GM12878 (cell line): ENCODE measurements at regions not wholly inside any gene's neighbourhood (a gene's known extent, or its start where the extent isn't known, plus 50 kb on each side); places are given as distances from the start of the nearest gene placed in this dataset.

ENCODE experiments used
- ATAC-seq: fragments of 200-7000 bp; cut with Tn5 transposase; 3 replicates; pipeline ENCODE4 v1.9.1; 2020; ENCODE audit warnings: mild to moderate bottlenecking, moderate library complexity
- BruUV-seq: library from RNA; stranded (reverse); fragments of 400-500 nt; replicated peaks from 2 replicates; lab custom pipeline; 2021; lab: Mats Ljungman, UMichigan
- CTCF ChIA-PET: fragments of 300-600 bp; sonication (Branson Sonifier 250); formaldehyde crosslinking; extraction: SDS; loops from one replicate; lab custom pipeline; 2021; ENCODE audit warnings: inconsistent platforms; lab: Yijun Ruan, JAX
- POLR2A ChIA-PET: fragments of 350-600 bp; formaldehyde crosslinking; extraction: SDS; loops from one replicate; lab custom pipeline; 2021; ENCODE audit warnings: inconsistent platforms; lab: Charles Lee
- RAD21 ChIA-PET: fragments of 300-600 bp; sonication (Branson Sonifier 250); formaldehyde crosslinking; loops from one replicate; lab custom pipeline; 2023; ENCODE audit warnings: antibody characterized with exemption; ENCODE audit not compliant: unreplicated experiment; lab: Charles Lee
- SMC1A ChIA-PET: fragments of 300-600 bp; sonication (Branson Sonifier 250); formaldehyde crosslinking; loops from one replicate; lab custom pipeline; 2023; ENCODE audit not compliant: unreplicated experiment, uncharacterized antibody; lab: Charles Lee
- DNase-seq: peaks from one replicate; pipeline ENCODE4 v3.0.0-alpha.2; 2011; ENCODE audit warnings: low read depth, low spot score
- FAIRE-seq: peaks from 3 replicates; lab custom pipeline; 2011; peaks lifted over from hg19 to GRCh38; lab: Jason Lieb, UNC
- H2AFZ ChIP-seq: 2 replicates; pipeline ENCODE4 v1.6.0; 2011; ENCODE audit warnings: low read depth, low read length, control low read depth; ENCODE audit not compliant: control insufficient read depth
- H3K27ac ChIP-seq: 2 replicates; pipeline ENCODE4 v1.5.1; 2011; ENCODE audit warnings: control low read depth; ENCODE audit not compliant: control insufficient read depth, insufficient read depth
- H3K27me3 ChIP-seq, 2 experiments: replicated peaks in 1 of 2; 2 replicates each; pipeline versions ENCODE4 v1.6.0 to v1.6.1; 2011; ENCODE audit warnings: low read length in 1 of 2; ENCODE audit not compliant: control insufficient read depth in 2 of 2, insufficient read depth in 2 of 2
- H3K36me3 ChIP-seq, 2 experiments: 2 replicates each; pipeline ENCODE4 v1.5.1; 2011; ENCODE audit warnings: low read length in 1 of 2; ENCODE audit not compliant: control insufficient read depth in 2 of 2, insufficient read depth in 2 of 2
- H3K4me1 ChIP-seq: 2 replicates; pipeline ENCODE4 v1.6.1; 2011; ENCODE audit warnings: mild to moderate bottlenecking, low read length, moderate library complexity, mixed read lengths; ENCODE audit not compliant: control insufficient read depth, insufficient read depth
- H3K4me2 ChIP-seq: 2 replicates; pipeline ENCODE4 v1.6.0; 2011; ENCODE audit warnings: control low read depth; ENCODE audit not compliant: control insufficient read depth, insufficient read depth
- H3K4me3 ChIP-seq: fragments of 200-600 bp; sonication (generic); 2 replicates; pipeline ENCODE4 v1.5.1; 2016
- H3K79me2 ChIP-seq: 2 replicates; pipeline ENCODE4 v1.6.0; 2011; ENCODE audit warnings: low read length; ENCODE audit not compliant: control insufficient read depth, insufficient read depth
- H3K9ac ChIP-seq: 2 replicates; pipeline ENCODE4 v1.8.0; 2011; ENCODE audit warnings: low read length, control low read depth, mixed read lengths; ENCODE audit not compliant: control insufficient read depth, insufficient read depth
- H3K9me3 ChIP-seq: replicated peaks from 3 replicates; pipeline ENCODE4 v1.5.1; 2011; ENCODE audit warnings: mild to moderate bottlenecking, low read length; ENCODE audit not compliant: control insufficient read depth, insufficient read depth
- H4K20me1 ChIP-seq: 2 replicates; pipeline ENCODE4 v1.6.0; 2011; ENCODE audit not compliant: control insufficient read depth, insufficient read depth
- BACH1 ChIP-seq: fragments of 450-650 bp; IDR thresholded peaks from 2 replicates; pipeline ENCODE4 v1.6.1; 2017; ENCODE audit warnings: mild to moderate bottlenecking, borderline replicate concordance
- BRCA1 ChIP-seq: IDR thresholded peaks from 2 replicates; pipeline ENCODE4 v1.6.1; 2011; ENCODE audit warnings: low read depth, low read length, improper control_type of control experiment
- CBX5 ChIP-seq: sonication (generic); IDR thresholded peaks from 2 replicates; pipeline ENCODE4 v1.6.1; 2016; ENCODE audit warnings: low read depth, moderate library complexity, mild to moderate bottlenecking, inconsistent platforms
- ESRRA ChIP-seq: IDR thresholded peaks from 2 replicates; pipeline ENCODE4 v1.6.1; 2012; ENCODE audit warnings: mild to moderate bottlenecking, low read length, improper control_type of control experiment
- HDAC6 ChIP-seq: fragments of 200-600 bp; sonication (generic); IDR thresholded peaks from one replicate; pipeline ENCODE4 v1.8.0; 2017; ENCODE audit warnings: antibody characterized with exemption; ENCODE audit not compliant: unreplicated experiment
- JUND ChIP-seq: IDR thresholded peaks from 2 replicates; pipeline ENCODE4 v1.6.1; 2012; ENCODE audit warnings: low read depth, mild to moderate bottlenecking, low read length, improper control_type of control experiment, moderate library complexity
- LARP7 ChIP-seq: fragments of 450-650 bp; IDR thresholded peaks from 2 replicates; pipeline ENCODE4 v1.6.1; 2017; ENCODE audit warnings: mild to moderate bottlenecking
- MTA3 ChIP-seq: IDR thresholded peaks from 2 replicates; pipeline ENCODE4 v1.6.1; 2012; ENCODE audit warnings: low read length, inconsistent platforms, borderline replicate concordance
- NBN ChIP-seq: fragments of 450-650 bp; IDR thresholded peaks from 2 replicates; pipeline ENCODE4 v1.6.1; 2016
- POLR2AphosphoS5 ChIP-seq: IDR thresholded peaks from 2 replicates; pipeline ENCODE4 v1.6.1; 2011; ENCODE audit warnings: mild to moderate bottlenecking, low read length, inconsistent platforms
- SIX5 ChIP-seq: IDR thresholded peaks from 2 replicates; pipeline ENCODE4 v1.6.1; 2011; ENCODE audit warnings: mild to moderate bottlenecking, low read depth, low read length, moderate library complexity; ENCODE audit not compliant: severe bottlenecking
- YY1 ChIP-seq: IDR thresholded peaks from 2 replicates; pipeline ENCODE4 v1.6.1; 2011; ENCODE audit warnings: low read depth, mild to moderate bottlenecking, low read length
- WGBS: methylation state at CpG from one replicate; pipeline ENCODE4 v1.1.6; 2016; ENCODE audit warnings: low lambda C conversion rate; ENCODE audit not compliant: insufficient replicate concordance, insufficient coverage; ENCODE audit errors: missing lambda C conversion rate; 5-methylcytosine and 5-hydroxymethylcytosine counted together
- in situ Hi-C: fragments of 300-500 bp; cut with MboI; formaldehyde crosslinking; loops from 9 replicates; pipeline ENCODE4 v1.14.3; 2018; ENCODE audit warnings: mixed read lengths
- intact Hi-C: fragments of 100-400 bp; cut with micrococcal nuclease; formaldehyde crosslinking; loops from one replicate; pipeline ENCODE4 v1.14.2; 2022; ENCODE audit not compliant: unreplicated experiment
- TF ChIP-seq, protein P1 (sequence below): fragments of 450-650 bp; IDR thresholded peaks from 2 replicates; pipeline ENCODE4 v1.6.1; 2018; ENCODE audit warnings: borderline replicate concordance, mild to moderate bottlenecking; ENCODE audit not compliant: partially characterized antibody
- TF ChIP-seq, protein P2 (sequence below): fragments of 450-650 bp; IDR thresholded peaks from 2 replicates; pipeline ENCODE4 v1.6.1; 2016; ENCODE audit warnings: mild to moderate bottlenecking
- TF ChIP-seq, protein P3 (sequence below): IDR thresholded peaks from 2 replicates; pipeline ENCODE4 v1.6.1; 2011; ENCODE audit warnings: low read depth, mild to moderate bottlenecking, low read length, moderate library complexity, borderline replicate concordance; ENCODE audit errors: extremely low read depth
- TF ChIP-seq, protein P4 (sequence below): fragments of 450-650 bp; IDR thresholded peaks from 2 replicates; pipeline ENCODE4 v1.6.1; 2017; ENCODE audit warnings: mild to moderate bottlenecking, low read depth, inconsistent platforms; ENCODE audit not compliant: poor library complexity, severe bottlenecking
- TF ChIP-seq, protein P5 (sequence below): IDR thresholded peaks from 2 replicates; pipeline ENCODE4 v1.6.1; 2012; ENCODE audit warnings: low read depth, low read length, improper control_type of control experiment

DNA sequence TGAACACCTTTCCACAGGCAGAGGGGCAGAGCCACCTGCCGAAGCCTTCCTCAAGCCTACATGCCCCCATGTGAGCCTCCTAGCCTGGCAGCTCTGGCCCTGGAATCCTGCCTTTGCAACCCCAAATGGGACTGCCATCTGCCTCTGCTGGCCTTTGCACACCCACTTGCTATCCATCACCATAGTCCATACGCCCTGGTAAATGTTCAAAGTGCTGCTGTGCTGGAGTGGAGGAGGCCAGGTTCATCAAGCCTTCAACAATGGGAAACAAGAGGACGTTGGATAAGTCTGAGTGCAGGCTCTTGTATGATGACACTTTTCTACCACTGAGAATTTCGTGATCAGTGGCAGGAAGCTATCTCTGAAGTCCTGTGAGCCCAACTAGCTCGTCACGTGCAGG is 159.8 kb downstream of the MED10 start (continued):
- TF ChIP-seq, protein P1, sequence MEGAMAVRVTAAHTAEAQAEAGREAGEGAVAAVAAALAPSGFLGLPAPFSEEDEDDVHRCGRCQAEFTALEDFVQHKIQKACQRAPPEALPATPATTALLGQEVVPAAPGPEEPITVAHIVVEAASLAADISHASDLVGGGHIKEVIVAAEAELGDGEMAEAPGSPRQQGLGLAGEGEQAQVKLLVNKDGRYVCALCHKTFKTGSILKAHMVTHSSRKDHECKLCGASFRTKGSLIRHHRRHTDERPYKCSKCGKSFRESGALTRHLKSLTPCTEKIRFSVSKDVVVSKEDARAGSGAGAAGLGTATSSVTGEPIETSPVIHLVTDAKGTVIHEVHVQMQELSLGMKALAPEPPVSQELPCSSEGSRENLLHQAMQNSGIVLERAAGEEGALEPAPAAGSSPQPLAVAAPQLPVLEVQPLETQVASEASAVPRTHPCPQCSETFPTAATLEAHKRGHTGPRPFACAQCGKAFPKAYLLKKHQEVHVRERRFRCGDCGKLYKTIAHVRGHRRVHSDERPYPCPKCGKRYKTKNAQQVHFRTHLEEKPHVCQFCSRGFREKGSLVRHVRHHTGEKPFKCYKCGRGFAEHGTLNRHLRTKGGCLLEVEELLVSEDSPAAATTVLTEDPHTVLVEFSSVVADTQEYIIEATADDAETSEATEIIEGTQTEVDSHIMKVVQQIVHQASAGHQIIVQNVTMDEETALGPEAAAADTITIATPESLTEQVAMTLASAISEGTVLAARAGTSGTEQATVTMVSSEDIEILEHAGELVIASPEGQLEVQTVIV: no peak
- no peak for TF ChIP-seq MTA3
- TF ChIP-seq, protein P2, sequence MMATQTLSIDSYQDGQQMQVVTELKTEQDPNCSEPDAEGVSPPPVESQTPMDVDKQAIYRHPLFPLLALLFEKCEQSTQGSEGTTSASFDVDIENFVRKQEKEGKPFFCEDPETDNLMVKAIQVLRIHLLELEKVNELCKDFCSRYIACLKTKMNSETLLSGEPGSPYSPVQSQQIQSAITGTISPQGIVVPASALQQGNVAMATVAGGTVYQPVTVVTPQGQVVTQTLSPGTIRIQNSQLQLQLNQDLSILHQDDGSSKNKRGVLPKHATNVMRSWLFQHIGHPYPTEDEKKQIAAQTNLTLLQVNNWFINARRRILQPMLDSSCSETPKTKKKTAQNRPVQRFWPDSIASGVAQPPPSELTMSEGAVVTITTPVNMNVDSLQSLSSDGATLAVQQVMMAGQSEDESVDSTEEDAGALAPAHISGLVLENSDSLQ: no peak
- no peak for TF ChIP-seq JUND
- TF ChIP-seq ESRRA: no peak
- TF ChIP-seq NBN: no peak

DNA sequence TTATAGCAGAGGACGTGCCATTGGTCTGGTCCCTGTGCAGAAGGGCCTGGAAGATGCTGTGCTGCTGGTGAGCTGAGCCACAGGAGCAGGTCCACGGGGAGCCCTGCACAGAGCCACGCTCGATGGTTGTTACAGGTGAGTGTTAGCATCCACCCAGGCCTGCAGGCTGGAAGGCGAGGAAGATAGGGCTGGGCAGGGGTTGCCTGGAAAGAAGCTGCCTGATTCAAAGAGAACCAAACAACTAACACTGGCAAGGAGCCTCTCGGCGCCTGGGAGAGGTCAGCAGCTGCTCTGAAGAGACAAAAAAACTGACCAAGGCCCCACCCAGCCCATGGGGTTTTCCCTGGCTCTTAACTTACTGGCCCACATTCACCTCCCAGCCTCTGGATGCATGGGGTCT is 160.2 kb downstream of the MED10 start:
- BruUV-seq: no TSS peak
- intact Hi-C loops (no loop called here), in situ Hi-C loops (no loop called here)
- Histone ChIP-seq H3K27me3 (no peaks in the 10 kb centered on the region; a peak in 1 of 4 replicates), H3K4me3 (no peak overlapping the region), H3K79me2 (no peaks in the 10 kb centered on the region), H2AFZ (no peak overlapping the region), H3K9me3 (peaks cover 9% of the 10 kb centered on the region; the same call in 2 of the 3 replicates), H3K27ac (no peak overlapping the region), H4K20me1 (no peaks in the 10 kb centered on the region), H3K36me3 (no peaks in the 10 kb centered on the region), H3K9ac (no peak overlapping the region), H3K4me1 (no peaks in the 10 kb centered on the region), H3K4me2 (no peak overlapping the region)
- WGBS: 13% methylated on average over 7 of the region's 7 CpGs
- CTCF ChIA-PET: no interaction called here
- ATAC-seq: no peak
- FAIRE-seq: no peak
- RAD21 ChIA-PET: no interaction called here
- DNase-seq: no peak
- POLR2A ChIA-PET: no interaction called here
- SMC1A ChIA-PET: no interaction called here
- TF ChIP-seq BRCA1 (no peak), SIX5 (no peak), BACH1 (no peak), HDAC6 (no peak), LARP7 (no peak), POLR2AphosphoS5 (no peak), YY1 (no peak), NBN (no peak), CBX5 (no peak), MTA3 (no peak)
- TF ChIP-seq, protein P3, sequence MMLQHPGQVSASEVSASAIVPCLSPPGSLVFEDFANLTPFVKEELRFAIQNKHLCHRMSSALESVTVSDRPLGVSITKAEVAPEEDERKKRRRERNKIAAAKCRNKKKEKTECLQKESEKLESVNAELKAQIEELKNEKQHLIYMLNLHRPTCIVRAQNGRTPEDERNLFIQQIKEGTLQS: no peak
- TF ChIP-seq, protein P4, sequence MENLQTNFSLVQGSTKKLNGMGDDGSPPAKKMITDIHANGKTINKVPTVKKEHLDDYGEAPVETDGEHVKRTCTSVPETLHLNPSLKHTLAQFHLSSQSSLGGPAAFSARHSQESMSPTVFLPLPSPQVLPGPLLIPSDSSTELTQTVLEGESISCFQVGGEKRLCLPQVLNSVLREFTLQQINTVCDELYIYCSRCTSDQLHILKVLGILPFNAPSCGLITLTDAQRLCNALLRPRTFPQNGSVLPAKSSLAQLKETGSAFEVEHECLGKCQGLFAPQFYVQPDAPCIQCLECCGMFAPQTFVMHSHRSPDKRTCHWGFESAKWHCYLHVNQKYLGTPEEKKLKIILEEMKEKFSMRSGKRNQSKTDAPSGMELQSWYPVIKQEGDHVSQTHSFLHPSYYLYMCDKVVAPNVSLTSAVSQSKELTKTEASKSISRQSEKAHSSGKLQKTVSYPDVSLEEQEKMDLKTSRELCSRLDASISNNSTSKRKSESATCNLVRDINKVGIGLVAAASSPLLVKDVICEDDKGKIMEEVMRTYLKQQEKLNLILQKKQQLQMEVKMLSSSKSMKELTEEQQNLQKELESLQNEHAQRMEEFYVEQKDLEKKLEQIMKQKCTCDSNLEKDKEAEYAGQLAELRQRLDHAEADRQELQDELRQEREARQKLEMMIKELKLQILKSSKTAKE: no peak
- TF ChIP-seq, protein P5, sequence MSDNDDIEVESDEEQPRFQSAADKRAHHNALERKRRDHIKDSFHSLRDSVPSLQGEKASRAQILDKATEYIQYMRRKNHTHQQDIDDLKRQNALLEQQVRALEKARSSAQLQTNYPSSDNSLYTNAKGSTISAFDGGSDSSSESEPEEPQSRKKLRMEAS: no peak
